HG03045 (cell line): ENCODE measurements at regions not wholly inside any gene's neighbourhood (a gene's known extent, or its start where the extent isn't known, plus 50 kb on each side); places are given as distances from the start of the nearest gene placed in this dataset.
"Not testable (repeated sequence)": the region's sequence is repeated elsewhere in the genome, so short reads cannot be mapped to it uniquely, and the experiment has no call there.

Experiments used
- ATAC-seq: cut with Tn5 transposase; IDR thresholded peaks from one replicate; pipeline ENCODE4 v1.9.1; 2021; ENCODE audit warnings: mild to moderate bottlenecking, moderate library complexity; ENCODE audit not compliant: unreplicated experiment

GRCh38 chr6:79431537-79431933 is 105.7 kb downstream of the LCA5 start:
- no peak for ATAC-seq

DNA sequence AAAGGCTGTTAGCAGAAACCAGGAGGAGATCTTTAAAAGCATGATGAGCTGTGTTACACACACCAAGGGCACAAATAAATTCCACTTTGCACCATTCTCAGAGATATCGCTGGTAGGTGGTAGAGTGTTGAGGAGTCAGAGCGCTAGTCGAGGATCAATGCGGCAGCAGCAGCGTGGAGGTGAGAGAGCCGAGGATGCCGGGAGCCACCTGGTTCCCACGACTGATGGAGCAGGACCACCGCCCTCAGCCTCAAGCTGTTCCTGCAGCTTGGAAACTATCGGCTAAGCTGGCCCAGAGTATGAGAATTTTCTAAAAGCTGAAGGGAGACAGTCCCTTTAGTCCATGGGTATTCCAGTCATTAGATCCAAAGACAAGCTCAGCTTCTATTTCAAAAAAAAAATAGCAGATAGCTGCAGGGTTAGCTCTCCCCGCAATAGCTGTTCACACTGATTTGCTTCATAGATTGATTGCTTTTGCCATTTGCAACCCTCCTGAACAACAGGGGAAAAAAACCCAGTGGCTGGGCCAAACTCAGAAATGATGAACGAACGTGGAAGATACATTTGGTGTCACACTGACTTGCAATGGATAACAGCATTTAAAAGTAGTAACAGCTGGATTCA is 106.2 kb downstream of the LCA5 start:
- no peak for ATAC-seq

DNA sequence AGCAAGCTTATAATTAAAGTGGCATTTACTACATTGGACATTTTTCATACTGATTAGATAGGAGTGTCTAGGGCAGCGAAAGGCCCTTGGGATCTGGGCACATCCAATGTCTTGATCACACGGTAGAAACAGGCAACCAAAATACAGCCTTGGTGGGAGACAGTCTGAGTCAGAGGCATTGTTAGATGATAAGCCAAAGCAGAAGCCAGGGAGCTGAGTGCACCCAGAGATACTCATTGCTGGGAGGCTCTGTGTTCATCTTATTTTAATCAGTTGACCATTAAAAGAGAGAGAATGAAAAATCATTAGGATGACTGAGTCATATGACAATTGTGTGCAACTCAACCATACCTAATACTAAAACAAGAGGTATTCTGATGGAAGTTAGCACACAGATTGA is 109.5 kb downstream of the LCA5 start:
- ATAC-seq = no peak

DNA sequence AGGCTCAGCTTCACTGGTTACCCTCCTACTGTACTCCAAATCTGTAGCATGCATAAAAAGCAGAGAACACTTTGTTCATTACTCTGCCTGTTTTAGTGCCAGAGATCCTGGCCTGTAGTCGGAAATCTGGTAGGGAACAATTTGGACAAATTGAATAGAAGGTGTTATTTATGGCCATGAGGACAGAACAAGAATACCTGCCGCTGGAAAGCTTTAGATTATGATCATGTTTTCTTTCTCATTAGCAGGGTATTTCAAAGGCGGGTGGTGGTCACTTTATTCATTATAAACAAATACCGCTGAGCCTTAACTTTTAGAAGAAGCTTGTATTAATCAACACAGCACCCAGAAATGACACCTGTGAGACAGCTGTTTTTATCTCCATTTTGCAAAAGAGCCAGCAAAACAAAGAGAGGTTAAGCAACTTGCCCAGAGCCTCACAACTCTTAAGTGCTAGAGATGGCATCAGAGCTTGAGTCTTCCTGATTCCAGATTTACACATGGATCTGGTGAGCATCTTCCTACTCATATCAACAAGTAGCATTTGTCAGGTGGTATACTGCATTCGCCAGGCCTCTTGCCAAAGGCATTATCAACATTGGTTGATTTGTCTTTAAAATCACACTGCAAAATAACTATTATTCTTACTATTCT is 110.5 kb downstream of the LCA5 start:
- ATAC-seq = no peak

GRCh38 chr6:79425589-79426311 is 111.5 kb downstream of the LCA5 start:
- ATAC-seq = no peak

DNA sequence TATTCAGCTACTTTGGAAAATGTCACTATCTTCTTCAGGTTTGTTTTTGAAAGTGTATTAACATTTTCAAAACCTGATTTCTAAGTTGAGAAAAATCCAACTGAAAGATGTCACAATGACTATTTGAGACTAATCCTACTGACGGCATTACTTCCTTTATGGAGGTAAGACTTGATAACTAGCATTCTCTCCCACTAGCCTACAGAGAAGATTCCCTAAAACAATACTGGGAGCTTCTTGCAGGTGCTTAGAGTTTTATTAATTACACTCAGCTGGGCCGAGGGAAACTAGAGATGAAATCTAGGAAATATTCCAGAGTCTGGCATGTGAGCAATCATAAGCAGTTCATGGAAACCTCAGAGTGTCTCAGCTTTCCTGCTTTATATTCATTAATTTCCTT is 114.0 kb downstream of the LCA5 start:
- no peak for ATAC-seq

DNA sequence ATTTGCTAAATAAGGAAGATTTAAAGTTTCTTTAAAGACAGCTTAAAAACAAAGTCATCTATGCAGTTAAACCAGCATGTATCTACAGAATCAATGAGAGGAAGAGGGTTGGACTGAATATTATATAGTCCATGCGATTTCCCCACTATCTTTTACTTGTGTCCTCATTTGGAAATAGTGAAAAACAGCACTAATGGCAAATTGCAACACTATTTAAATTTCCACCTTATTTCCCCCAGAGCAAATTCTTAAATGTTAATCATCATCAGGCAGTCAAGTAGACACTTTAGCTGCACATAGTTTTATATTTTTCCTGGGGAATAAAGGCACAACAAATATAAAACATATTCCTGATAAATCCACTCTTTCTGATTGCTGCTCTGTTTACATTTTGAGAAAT is 114.6 kb downstream of the LCA5 start:
- no peak for ATAC-seq

- ATAC-seq = no peak
These were observed 115.3 kb downstream of the LCA5 start for GRCh38 chr6:79421707-79422484.

- no peak for ATAC-seq
These were observed 116.2 kb downstream of the LCA5 start for GRCh38 chr6:79421001-79421411.

- no peak for ATAC-seq
These were observed 117.2 kb downstream of the LCA5 start for GRCh38 chr6:79420054-79420453.

DNA sequence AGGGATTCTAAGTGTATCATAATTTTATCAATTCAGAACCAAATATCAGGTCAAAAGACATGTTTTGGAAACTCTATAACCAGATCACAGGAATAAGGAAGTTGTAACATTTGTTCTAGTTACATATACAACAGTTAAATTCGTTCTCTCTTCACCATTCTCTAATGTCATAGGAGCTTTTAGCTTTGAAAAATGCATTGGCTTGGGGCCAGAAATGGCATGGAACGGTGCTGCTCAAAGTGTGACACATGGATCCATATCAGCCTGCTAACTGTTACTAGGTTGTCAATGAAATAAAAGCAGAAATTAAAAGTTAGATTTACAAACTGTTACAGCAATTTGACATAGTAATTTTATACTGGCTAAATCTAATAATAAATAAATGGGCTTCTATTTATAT is 120.3 kb downstream of the LCA5 start:
- no peak for ATAC-seq

DNA sequence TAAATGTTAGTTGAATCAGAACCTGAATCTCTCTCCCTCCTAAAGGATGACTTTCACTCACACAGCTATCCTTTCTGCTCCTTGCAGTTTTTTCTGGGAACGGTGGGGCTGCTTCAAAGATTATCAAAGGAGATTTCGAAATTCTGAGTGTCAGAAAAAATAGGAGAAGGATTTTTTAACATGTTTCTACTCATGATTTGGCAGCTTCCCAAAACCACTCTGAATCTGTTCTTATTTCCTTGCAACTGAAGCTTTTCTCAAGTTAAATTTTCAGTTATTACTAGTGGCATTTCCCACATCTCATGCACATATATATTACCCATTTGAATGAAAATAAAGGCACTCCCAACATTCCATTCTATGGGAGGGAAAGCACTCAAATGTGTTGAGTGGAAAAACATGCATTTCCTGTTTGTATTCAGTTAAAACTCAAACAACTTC is 123.6 kb downstream of the LCA5 start:
- no peak for ATAC-seq

DNA sequence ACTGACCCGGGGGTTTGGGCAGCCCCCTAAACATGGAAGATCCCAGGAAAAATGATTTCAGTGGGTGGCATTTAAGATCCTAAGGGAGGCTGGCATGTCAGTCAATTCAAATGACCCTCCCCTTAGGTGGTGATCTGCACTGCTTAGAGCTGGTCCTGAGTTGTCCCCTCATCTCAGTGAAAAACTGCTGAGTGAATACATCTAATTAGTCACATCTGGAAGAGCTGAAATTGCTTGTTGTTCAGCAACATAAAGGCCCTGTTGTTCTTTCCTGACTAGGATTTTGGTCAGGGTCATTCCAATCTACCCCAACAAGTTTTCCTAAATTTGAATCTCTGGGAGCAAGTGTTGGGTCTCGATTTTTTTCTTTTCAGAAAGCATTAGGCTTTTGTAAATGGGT is 126.4 kb downstream of the LCA5 start:
- ATAC-seq = no peak

DNA sequence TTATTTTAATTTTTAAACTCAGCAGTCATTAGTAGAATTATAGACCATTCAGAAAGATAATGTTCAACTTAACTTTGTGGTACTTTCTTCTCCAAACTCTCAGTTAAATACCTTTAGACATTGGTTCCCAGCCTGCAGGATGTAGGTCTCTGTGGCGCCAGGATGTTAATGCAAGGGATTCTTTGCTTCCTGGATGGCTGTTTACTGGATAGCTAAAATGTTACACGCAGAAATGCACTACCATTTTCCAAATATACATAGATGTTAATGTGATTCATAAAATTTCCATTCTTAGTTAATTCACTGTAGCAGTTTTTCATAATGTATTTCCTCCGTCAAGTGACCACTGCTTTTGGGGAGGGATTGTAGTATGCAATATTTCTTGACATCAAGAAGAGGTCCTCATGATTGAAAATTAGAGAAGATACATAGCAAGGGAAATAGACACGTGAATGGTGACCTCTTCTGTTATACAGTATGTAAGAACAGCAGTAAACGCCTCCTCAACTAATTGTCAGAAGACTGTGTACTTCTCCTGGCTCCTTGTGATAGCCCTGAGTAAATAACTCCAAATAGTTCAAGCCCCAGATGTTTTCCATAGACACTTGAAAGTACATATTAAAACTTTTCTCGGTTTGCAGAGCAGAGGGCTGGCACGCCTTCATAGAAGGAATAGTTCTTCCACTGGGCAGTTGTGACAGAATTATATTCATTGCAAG is 128.8 kb downstream of the LCA5 start:
- no peak for ATAC-seq

- ATAC-seq = no peak
These were observed 132.6 kb downstream of the LCA5 start for GRCh38 chr6:79404677-79405076.

GRCh38 chr6:79404261-79404660 is 133.0 kb downstream of the LCA5 start:
- no peak for ATAC-seq

GRCh38 chr6:79403563-79403962 is 133.7 kb downstream of the LCA5 start:
- no peak for ATAC-seq

- ATAC-seq = no peak
These were observed 134.1 kb downstream of the LCA5 start for GRCh38 chr6:79403086-79403485.

- ATAC-seq = no peak
These were observed 137.7 kb downstream of the LCA5 start for GRCh38 chr6:79399499-79399898.

GRCh38 chr6:79398617-79399016 is 138.6 kb downstream of the LCA5 start:
- not testable (repeated sequence) for ATAC-seq

GRCh38 chr6:79396625-79397024 is 140.6 kb downstream of the LCA5 start:
- ATAC-seq = no peak
